ENCODE measurements at regions not wholly inside any gene's neighbourhood (a gene's known extent, or its start where the extent isn't known, plus 50 kb on each side); places are given as distances from the start of the nearest gene placed in this dataset.

DNA sequence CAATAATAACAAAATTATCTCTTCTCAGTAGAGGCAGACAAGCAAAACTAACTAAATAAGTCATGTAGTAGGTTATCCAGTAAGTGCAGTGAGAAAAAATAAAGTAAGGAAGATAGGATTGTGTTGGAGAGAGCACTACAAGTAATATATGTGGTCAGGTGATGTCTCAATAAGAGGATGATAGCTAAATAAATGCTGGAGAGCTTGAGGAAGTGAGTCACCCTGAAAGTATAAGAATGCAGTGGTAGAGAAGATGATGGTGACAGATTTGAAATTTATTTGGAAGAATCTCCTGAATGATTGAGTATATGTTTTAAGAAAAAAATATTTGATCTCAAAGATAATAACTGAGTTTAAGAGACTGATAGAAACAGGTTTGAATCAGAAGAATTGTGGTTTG, 152.2 kb upstream of the PRR20A start:
- Histone ChIP-seq H3K4me1 (ENCODE audit: control insufficient read depth, insufficient read depth, low read length) (no peaks in the 10 kb centered on the region), H3K9me3 (ENCODE audit: control insufficient read depth, insufficient read depth, low read depth, low read length) (no peaks in the 10 kb centered on the region), H3K27ac (ENCODE audit: extremely low read depth, low read depth, low read length) (no peak overlapping the region), H3K36me3 (ENCODE audit: control insufficient read depth in 2 of 2, insufficient read depth in 1 of 2, low read length in 2 of 2) (no peaks in the 10 kb centered on the region), H3K4me3 (ENCODE audit: low read depth, low read length) (no peak overlapping the region)
- TF ChIP-seq ZNF791 (tag by site-specific recombination; IDR thresholded peaks at IDR 0.05), result no peak
- no peak for TF ChIP-seq ZNF623 (tag by site-specific recombination; IDR thresholded peaks at IDR 0.05)
- TF ChIP-seq IKZF3 (tag by site-specific recombination; IDR thresholded peaks at IDR 0.05), result no peak
- TF ChIP-seq ZNF600 (tag by site-specific recombination; IDR thresholded peaks at IDR 0.05), result no peak
- TF ChIP-seq ZIC2 (tag by site-specific recombination; IDR thresholded peaks at IDR 0.05), result no peak
- ChIA-PET POLR2A (no interaction called here), CTCF (no interaction called here)

- H3K36me3 ChIP-seq (ENCODE audit: control insufficient read depth in 2 of 2, insufficient read depth in 1 of 2, low read length in 2 of 2), result no peaks in the 10 kb centered on the region
- H3K27ac ChIP-seq (ENCODE audit: extremely low read depth, low read depth, low read length), result no peak overlapping the region
- POLR2A ChIA-PET, result no interaction called here
- H3K4me3 ChIP-seq (ENCODE audit: low read depth, low read length), result no peak overlapping the region
- TF ChIP-seq ZNF837 (tag by site-specific recombination; IDR thresholded peaks at IDR 0.05) (no peak), ZNF423 (tag by site-specific recombination; IDR thresholded peaks at IDR 0.05) (no peak), ZBTB7A (tag by site-specific recombination; IDR thresholded peaks at IDR 0.05; ENCODE audit: low read depth) (no peak), ZNF223 (tag by site-specific recombination; IDR thresholded peaks at IDR 0.05) (no peak), YY2 (tag by site-specific recombination; IDR thresholded peaks at IDR 0.05) (no peak), ZNF138 (tag by site-specific recombination; IDR thresholded peaks at IDR 0.05; ENCODE audit: borderline replicate concordance) (no peak), KLF16 (tag by site-specific recombination; IDR thresholded peaks at IDR 0.05) (no peak), ZNF514 (tag by site-specific recombination; IDR thresholded peaks at IDR 0.05) (no peak), ZNF530 (tag by site-specific recombination; IDR thresholded peaks at IDR 0.05; ENCODE audit: low read depth) (no peak)
- TF ChIP-seq, protein P1, sequence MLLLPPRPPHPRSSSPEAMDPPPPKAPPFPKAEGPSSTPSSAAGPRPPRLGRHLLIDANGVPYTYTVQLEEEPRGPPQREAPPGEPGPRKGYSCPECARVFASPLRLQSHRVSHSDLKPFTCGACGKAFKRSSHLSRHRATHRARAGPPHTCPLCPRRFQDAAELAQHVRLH (tag by site-specific recombination; IDR thresholded peaks at IDR 0.05), result no peak
- TF ChIP-seq, protein P2, sequence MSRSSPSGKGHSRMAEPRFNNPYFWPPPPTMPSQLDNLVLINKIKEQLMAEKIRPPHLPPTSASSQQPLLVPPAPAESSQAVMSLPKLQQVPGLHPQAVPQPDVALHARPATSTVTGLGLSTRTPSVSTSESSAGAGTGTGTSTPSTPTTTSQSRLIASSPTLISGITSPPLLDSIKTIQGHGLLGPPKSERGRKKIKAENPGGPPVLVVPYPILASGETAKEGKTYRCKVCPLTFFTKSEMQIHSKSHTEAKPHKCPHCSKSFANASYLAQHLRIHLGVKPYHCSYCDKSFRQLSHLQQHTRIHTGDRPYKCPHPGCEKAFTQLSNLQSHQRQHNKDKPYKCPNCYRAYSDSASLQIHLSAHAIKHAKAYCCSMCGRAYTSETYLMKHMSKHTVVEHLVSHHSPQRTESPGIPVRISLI (tag by site-specific recombination; IDR thresholded peaks at IDR 0.05), result no peak
- H3K4me1 ChIP-seq (ENCODE audit: control insufficient read depth, insufficient read depth, low read length), result no peaks in the 10 kb centered on the region
- CTCF ChIA-PET, result no interaction called here
- no peaks in the 10 kb centered on the region for H3K9me3 ChIP-seq (ENCODE audit: control insufficient read depth, insufficient read depth, low read depth, low read length)
Observed at GRCh38 chr13:57003682-57004081, 137.0 kb upstream of the PRR20A start.

DNA sequence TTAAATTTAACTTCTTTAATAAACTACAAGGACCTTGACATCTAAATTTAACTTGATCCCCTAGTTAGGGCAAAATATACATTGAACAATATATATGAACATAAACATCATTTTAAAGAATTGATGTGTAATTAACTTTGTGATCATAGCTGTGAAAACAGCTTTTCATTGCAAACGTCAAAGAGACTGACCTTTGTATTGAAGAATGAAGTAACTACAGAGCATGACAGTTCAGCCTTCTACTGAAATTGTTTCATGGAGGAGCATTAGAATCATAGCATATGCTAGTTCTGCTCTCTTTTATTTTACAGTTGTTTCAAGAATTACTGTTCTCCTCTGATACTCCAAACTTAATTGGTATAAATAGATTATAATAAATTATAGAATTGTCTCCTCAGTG, 123.4 kb upstream of the PRR20A start:
- no peak overlapping the region for H3K4me3 ChIP-seq (ENCODE audit: low read depth, low read length)
- POLR2A ChIA-PET, result no interaction called here
- TF ChIP-seq RBAK (tag by site-specific recombination; IDR thresholded peaks at IDR 0.05), result no peak
- no peak for TF ChIP-seq ZNF654 (tag by site-specific recombination; IDR thresholded peaks at IDR 0.05; ENCODE audit: low read depth)
- no peak for TF ChIP-seq EGR2 (tag by site-specific recombination; IDR thresholded peaks at IDR 0.05; ENCODE audit: low read depth)
- TF ChIP-seq ATF2 (tag by site-specific recombination; IDR thresholded peaks at IDR 0.05; ENCODE audit: low read depth), result no peak
- TF ChIP-seq, protein P2 (tag by site-specific recombination; IDR thresholded peaks at IDR 0.05), result no peak
- no peak for TF ChIP-seq GLI4 (tag by site-specific recombination; IDR thresholded peaks at IDR 0.05)
- no peak for TF ChIP-seq ZNF19 (tag by site-specific recombination; IDR thresholded peaks at IDR 0.05; ENCODE audit: low read depth)
- no peak for TF ChIP-seq ZNF529 (tag by site-specific recombination; IDR thresholded peaks at IDR 0.05; ENCODE audit: insufficient replicate concordance)
- no peak for TF ChIP-seq REPIN1 (tag by site-specific recombination; IDR thresholded peaks at IDR 0.05; ENCODE audit: low read depth)
- TF ChIP-seq, protein P3, sequence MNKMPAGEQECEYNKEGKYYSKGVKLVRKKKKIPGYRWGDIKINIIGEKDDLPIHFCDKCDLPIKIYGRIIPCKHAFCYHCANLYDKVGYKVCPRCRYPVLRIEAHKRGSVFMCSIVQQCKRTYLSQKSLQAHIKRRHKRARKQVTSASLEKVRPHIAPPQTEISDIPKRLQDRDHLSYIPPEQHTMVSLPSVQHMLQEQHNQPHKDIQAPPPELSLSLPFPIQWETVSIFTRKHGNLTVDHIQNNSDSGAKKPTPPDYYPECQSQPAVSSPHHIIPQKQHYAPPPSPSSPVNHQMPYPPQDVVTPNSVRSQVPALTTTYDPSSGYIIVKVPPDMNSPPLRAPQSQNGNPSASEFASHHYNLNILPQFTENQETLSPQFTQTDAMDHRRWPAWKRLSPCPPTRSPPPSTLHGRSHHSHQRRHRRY (tag by site-specific recombination; IDR thresholded peaks at IDR 0.05), result no peak
- no peak for TF ChIP-seq ZBTB26 (tag by site-specific recombination; optimal IDR thresholded peaks at IDR 0.05)
- CTCF ChIA-PET, result no interaction called here
- no peaks in the 10 kb centered on the region for H3K36me3 ChIP-seq (ENCODE audit: control insufficient read depth in 2 of 2, insufficient read depth in 1 of 2, low read length in 2 of 2)
- H3K9me3 ChIP-seq (ENCODE audit: control insufficient read depth, insufficient read depth, low read depth, low read length), result no peaks in the 10 kb centered on the region
- H3K27ac ChIP-seq (ENCODE audit: extremely low read depth, low read depth, low read length), result no peak overlapping the region
- H3K4me1 ChIP-seq (ENCODE audit: control insufficient read depth, insufficient read depth, low read length), result no peaks in the 10 kb centered on the region
